Iris pigment epithelial cell (primary cell): ENCODE measurements at regions not wholly inside any gene's neighbourhood (a gene's known extent, or its start where the extent isn't known, plus 50 kb on each side); places are given as distances from the start of the nearest gene placed in this dataset.

Experiments
- DNase-seq: peaks from one replicate; pipeline ENCODE4 v3.0.0-alpha.2; 2011; ENCODE audit warnings: low read depth

- DNase-seq, result no peak
Observed at GRCh38 chr12:130258863-130259262, 78.8 kb upstream of the PIWIL1 start.

- no peak for DNase-seq
Observed at GRCh38 chr12:130263025-130263424, 74.7 kb upstream of the PIWIL1 start.

- no peak for DNase-seq
Observed at GRCh38 chr12:130263996-130264395, 73.7 kb upstream of the PIWIL1 start.

GRCh38 chr12:130266751-130267150 lies 70.9 kb upstream of the PIWIL1 start:
- no peak for DNase-seq

GRCh38 chr12:130280231-130280630 lies 57.5 kb upstream of the PIWIL1 start:
- peak; percentile 12 for DNase-seq

- no peak for DNase-seq
Observed at GRCh38 chr12:130280742-130281141, 56.9 kb upstream of the PIWIL1 start.

GRCh38 chr12:130281153-130281799 lies 56.4 kb upstream of the PIWIL1 start:
- DNase-seq, result peak; percentile 12

- DNase-seq, result no peak
Observed at GRCh38 chr12:130286041-130286440, 51.6 kb upstream of the PIWIL1 start.

GRCh38 chr12:130286741-130287440 lies 50.8 kb upstream of the PIWIL1 start:
- DNase-seq, result no peak
